OCI-M2 (cell line): ENCODE measurements at regions not wholly inside any gene's neighbourhood (a gene's known extent, or its start where the extent isn't known, plus 50 kb on each side); places are given as distances from the start of the nearest gene placed in this dataset.
"Not testable (repeated sequence)": the region's sequence is repeated elsewhere in the genome, so short reads cannot be mapped to it uniquely, and the experiment has no call there.

Source experiments
- DNase-seq: peaks from one replicate; lab custom pipeline; 2025; ENCODE audit not compliant: unreplicated experiment; lab: John Stamatoyannopoulos, UW

GRCh38 chr2:156915332-156915731, 342.2 kb upstream of the GALNT5 start:
- DNase-seq, result no peak

GRCh38 chr2:156918410-156918809, 339.1 kb upstream of the GALNT5 start:
- no peak for DNase-seq

DNA sequence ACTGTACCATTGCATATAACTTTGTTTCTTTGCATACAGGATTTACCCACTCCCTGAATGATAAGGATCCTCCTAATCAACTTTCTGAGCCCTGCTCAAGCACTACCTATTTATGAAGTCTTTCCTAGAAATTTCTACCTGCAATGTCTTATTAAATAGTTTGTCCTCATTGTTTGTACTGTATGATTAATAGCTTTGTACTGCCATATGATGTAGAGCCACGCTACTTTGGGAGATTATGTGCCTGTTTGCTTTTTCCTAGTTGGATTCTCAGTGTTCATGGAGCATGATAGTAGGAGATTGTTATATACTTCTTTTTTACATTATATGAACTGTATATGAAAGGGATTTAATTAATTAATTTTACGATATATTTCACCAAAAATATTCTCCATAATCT, 327.1 kb upstream of the GALNT5 start:
- DNase-seq, result no peak

- DNase-seq, result no peak
These were observed 323.8 kb upstream of the GALNT5 start for GRCh38 chr2:156933645-156934225.

GRCh38 chr2:156935616-156936015, 321.9 kb upstream of the GALNT5 start:
- DNase-seq, result no peak

- no peak for DNase-seq
These were observed 320.1 kb upstream of the GALNT5 start for GRCh38 chr2:156937430-156937829.

DNA sequence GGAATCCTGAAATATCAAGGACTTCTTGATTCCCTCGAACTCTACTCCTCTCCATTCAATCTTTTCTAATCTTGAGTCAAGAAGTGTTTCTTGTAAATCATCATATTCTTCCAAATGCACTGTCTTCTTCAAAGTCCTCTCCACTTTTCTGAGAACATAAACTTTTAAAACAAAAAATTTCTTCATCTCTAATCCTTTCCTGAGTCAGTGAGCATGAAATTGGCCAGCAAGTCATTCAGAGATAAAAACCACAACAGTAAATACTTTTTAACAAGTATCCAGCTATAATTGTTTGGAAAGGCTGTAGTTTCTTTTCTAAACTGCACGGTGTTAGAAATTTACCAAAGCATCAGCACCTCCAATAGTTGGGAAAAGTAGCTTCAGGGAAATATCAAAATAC, 312.6 kb upstream of the GALNT5 start:
- DNase-seq, result no peak

- no peak for DNase-seq
These were observed 310.2 kb upstream of the GALNT5 start for GRCh38 chr2:156947261-156947660.

DNA sequence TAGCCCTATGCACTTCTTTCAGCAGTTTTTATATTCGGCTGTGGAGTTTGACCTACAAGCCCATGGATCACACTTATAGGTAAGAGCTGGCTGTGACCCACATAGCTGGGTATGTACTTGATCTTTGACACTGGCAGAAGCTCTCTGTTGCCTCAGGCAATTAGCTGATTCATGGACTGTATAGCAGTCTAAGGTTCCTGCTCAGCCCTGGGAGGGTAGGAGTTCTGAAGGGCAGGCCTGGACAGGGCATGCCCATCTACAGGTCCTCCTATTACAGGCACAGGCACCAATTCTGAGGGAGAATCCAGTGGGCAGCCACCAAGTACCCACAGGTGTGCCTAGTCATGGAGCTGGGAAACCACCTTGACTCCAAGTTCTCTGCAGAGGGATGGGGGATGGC, 301.8 kb upstream of the GALNT5 start:
- DNase-seq, result no peak

DNA sequence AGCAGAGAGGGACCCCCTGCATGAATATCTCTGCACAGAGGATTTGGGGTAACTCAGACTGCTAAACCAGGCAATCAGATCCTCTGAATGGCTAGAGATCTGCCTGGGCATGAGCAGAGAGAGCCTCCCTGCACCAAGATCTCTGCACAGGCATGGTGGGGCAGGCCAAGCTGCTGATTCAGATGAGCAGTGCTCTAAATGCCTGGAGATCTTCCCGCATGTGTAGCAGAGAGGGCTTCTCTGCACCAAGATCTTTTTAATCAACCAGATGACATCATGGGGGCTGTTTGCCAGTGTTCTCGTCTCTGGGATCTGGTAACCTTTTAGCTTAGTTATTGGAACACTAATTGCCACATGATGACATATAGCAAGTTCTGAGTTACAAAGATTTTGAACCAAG, 301.3 kb upstream of the GALNT5 start:
- DNase-seq, result no peak

DNA sequence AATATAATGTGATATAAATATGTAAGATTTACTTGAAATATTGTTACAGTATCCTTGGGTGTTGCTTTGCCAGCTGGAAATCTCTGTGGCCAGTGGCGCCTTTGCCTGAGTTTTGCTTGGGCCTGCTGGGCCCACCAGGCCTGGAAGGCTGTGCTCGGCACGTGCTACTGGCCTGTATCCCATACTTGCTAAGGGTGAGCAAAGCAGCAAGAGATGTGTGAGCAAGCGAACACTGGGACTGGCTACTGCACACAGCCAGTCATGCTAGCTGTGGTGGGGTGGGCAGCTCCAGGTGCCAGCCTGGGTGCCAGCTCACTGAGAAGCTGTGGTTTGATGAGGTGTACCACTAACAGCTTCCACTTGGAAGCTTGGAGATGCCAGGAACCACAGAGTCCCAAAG, 299.1 kb upstream of the GALNT5 start:
- no peak for DNase-seq

DNA sequence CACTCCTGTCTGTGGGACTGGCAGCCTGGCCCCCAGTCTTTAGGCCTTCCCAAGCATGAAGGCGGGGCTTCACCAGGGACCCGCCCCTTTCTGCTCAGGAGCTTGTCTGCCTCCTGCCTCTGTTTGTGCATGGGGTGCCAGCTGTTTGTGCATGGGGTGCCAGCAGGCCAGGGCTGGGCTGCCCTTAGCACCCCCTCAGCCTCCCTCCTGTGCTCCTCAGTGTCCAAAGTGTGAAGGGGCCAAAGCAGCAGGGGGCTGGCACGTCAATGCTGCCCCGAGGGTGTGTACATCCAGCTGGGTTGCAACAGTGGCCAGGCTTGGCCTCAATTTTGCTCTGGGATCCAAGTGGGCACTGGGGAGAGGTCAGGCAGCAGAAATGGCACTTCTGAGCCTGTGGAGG, 298.0 kb upstream of the GALNT5 start:
- no peak for DNase-seq

- DNase-seq, result no peak
These were observed 274.9 kb upstream of the GALNT5 start for GRCh38 chr2:156982615-156983014.

DNA sequence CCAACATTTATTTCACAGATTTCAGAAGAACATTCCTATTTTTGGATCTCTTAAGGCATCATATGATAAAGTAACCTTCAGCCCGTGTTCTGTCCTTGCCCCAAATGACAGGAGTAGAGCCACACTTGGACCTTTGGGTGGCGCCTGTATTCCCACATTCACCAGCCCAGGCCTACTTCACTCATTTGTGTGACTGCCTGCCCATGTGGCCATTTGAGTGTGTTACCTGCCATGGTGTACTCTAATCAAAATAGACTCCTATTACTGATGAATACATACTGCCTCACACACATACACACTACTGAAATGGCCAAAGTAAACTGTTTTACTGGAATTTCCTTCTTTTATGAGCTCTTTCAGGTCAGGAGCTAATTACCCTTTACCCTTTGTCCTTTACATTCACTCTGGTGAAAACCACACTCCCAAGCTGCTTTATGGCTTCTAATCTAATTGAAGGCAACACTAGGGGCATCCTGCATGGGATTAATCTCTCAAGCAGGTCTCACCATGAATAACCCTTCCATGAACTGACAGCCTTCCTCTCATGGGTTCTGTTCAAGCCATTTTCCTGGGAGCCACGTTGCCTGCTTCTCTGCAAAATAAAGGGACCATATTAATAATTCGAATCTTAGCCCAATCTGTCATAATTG, 271.0 kb upstream of the GALNT5 start:
- DNase-seq, result no peak

DNA sequence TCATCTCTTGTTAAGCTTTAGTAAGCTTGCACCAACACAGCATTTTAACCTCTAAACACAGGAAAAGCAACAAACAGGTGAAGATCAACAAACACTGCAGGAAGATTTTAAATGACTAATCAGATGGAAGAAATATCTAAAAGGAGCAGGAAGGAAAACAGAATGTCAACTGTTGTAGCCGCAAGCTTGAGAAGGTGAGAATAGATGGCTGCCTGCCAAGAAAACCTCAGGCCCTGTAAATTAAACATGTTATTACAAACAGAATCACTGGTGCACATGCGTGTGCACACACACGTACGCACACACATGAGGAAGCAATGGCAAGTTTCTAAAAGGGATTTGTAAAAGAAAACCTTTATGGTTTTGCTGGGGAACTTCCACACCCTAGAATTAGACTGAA, 257.8 kb upstream of the GALNT5 start:
- no peak for DNase-seq

- DNase-seq, result no peak
These were observed 252.7 kb upstream of the GALNT5 start for GRCh38 chr2:157004789-157005188.

DNA sequence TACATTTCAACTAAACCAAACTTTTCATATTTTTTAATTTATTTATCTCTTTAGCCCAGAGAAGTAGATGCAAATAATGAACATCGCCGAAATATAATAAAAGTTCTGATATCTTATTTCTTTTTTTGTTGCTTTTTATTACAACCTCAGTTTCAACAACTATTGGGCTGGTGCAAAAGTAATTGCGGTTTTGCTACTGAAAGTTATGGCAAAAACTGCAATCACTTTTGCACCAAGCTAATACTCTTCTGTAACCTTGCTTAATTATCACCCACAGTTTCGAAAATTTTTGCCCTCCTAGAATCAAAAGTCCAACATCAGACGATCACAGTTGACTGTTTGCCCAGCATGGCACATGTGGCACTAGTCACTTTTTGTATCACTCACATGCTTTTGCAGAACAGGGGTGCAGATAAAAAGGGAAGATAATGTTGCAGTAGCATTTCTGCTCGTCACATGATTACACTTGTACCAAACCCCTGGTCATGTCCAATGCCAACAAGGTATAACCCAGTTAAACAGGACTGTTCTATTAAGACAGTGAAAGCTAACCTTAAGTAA, 242.4 kb upstream of the GALNT5 start:
- DNase-seq, result no peak

GRCh38 chr2:157023264-157023663, 234.2 kb upstream of the GALNT5 start:
- DNase-seq, result not testable (repeated sequence)

GRCh38 chr2:157024129-157024528, 233.4 kb upstream of the GALNT5 start:
- no peak for DNase-seq

DNA sequence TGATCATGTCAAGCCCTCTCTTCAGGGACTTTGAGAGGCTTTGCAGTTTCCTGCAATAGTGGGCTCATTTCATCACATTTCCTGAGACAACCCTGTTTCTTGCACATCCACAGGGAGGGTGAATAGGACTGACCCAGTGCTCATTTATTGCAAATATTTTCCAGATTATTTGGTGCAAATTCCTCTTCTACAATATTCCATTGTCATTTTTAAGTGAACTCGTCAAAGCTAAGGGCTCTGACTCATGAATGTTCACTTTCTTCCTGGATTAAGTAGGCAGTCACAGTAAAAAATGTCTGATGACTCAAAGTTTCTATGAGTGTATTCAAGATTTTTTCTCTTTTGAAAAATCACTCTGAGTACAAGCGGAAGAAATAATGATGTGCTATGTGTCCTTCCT, 225.5 kb upstream of the GALNT5 start:
- DNase-seq, result no peak

- no peak for DNase-seq
These were observed 220.8 kb upstream of the GALNT5 start for GRCh38 chr2:157036726-157037125.

- no peak for DNase-seq
These were observed 213.7 kb upstream of the GALNT5 start for GRCh38 chr2:157043786-157044185.

DNA sequence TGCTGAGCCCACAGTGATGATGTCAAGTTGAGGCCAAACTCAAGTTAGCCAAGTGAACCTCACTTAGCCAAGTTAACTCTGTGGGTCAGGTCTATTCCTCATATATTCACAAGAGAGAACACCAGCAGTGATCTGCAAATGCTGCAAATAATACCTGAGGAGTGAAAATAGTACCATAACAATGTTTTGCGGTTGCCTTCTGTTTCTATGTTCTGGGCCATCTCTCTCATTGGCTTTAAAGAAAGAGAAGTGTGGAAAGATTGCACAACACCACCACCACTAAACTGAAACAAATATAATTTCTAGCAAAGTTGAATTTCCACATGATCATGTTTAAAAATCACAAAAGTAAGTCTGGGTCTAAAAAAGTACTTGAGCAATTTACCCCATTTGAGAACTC, 211.1 kb upstream of the GALNT5 start:
- DNase-seq, result no peak
